Fibroblast of villous mesenchyme (primary cell): ENCODE measurements at regions not wholly inside any gene's neighbourhood (a gene's known extent, or its start where the extent isn't known, plus 50 kb on each side); places are given as distances from the start of the nearest gene placed in this dataset.
A peak's percentile ranks its signal among the peaks of the same experiment; 100 is the strongest.

Experiments used
- DNase-seq: peaks from one replicate; pipeline ENCODE4 v3.0.0-alpha.2; 2010; ENCODE audit warnings: low read depth
- H3K4me3 ChIP-seq: 2 replicates; pipeline ENCODE4 v1.5.1; 2011; ENCODE audit warnings: low read depth, mild to moderate bottlenecking, low read length
- TF ChIP-seq, protein P1 (sequence below): IDR thresholded peaks from 2 replicates; pipeline ENCODE4 v1.5.1; 2012; ENCODE audit warnings: low read depth, mild to moderate bottlenecking, low read length; ENCODE audit not compliant: insufficient read depth

DNA sequence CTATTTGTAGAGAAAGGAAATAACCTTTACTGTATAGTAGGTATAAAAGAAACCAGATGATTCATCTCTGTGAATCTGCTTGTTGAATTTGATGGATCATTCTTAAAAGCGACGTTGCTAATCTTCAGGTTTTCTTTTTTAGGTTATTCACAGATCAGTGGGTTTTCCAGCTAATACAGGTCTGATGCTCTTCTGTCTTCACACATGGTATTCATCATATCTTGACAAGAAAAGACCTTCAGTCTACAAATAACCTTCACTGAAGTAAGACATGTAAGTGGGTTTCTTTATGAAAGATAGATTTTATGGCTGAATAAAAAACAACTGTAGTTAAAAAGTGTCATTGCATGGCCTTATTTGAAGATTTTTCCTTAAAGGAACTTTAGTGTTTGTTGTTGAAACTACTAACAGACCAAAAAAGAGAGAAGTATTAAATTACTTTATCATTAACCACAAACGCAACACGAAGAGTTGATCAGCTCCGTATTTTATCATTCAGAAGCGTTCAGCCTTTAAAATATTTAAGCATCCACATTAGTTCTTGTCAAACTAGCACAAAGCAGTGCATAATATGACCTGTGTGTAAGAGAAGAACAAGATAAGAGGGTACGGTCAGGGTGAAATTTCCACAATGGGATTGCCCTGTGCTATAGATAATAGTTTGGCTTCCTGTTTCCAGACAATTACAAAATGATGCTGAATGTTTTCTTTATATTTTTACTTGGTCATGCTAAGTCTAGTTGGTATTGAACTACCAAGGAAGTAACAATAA is 299.5 kb downstream of the MZT1 start:
- TF ChIP-seq, protein P1, sequence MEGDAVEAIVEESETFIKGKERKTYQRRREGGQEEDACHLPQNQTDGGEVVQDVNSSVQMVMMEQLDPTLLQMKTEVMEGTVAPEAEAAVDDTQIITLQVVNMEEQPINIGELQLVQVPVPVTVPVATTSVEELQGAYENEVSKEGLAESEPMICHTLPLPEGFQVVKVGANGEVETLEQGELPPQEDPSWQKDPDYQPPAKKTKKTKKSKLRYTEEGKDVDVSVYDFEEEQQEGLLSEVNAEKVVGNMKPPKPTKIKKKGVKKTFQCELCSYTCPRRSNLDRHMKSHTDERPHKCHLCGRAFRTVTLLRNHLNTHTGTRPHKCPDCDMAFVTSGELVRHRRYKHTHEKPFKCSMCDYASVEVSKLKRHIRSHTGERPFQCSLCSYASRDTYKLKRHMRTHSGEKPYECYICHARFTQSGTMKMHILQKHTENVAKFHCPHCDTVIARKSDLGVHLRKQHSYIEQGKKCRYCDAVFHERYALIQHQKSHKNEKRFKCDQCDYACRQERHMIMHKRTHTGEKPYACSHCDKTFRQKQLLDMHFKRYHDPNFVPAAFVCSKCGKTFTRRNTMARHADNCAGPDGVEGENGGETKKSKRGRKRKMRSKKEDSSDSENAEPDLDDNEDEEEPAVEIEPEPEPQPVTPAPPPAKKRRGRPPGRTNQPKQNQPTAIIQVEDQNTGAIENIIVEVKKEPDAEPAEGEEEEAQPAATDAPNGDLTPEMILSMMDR = no peak
- DNase-seq = no peak
- H3K4me3 ChIP-seq = no peak overlapping the region

DNA sequence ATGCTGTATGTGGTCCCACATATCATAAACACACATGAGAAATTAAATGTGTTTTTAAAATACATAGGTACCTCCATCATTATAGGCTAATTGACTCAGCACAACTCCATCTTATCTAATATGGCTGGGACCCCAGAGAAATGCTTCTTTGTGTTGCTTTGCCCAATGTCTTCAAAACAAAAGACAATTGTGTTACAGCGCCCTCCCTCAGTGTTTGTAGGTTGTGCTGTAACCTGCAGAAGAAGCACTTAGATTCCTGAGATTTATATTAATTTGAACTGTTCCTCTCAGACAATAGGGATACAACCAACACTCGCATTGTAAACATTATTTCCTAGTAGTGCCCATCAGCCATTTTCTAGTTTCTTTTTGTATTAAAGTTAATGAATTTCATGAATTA is 303.4 kb downstream of the MZT1 start:
- DNase-seq = no peak
- no peak overlapping the region for H3K4me3 ChIP-seq
- TF ChIP-seq, protein P1 = no peak

DNA sequence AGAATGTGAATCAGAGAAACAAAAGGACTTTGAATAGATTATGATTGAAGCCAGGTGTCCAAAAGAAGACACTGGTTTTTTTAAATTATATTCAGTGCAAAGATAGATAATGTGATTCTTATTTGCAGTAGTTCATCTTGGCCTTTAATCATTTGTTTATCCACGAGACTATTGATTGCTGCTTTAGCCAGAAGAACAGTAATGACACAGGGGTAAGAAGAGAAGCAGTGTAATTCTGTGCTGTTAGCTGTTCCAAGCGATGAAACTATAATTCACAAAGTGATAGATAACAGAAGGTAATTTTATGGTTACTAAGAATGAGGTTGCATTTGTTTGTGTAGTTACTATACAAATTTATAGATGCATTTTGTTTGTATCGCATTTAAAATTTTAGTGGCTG is 311.6 kb downstream of the MZT1 start:
- TF ChIP-seq, protein P1 = no peak
- no peak overlapping the region for H3K4me3 ChIP-seq
- no peak for DNase-seq

DNA sequence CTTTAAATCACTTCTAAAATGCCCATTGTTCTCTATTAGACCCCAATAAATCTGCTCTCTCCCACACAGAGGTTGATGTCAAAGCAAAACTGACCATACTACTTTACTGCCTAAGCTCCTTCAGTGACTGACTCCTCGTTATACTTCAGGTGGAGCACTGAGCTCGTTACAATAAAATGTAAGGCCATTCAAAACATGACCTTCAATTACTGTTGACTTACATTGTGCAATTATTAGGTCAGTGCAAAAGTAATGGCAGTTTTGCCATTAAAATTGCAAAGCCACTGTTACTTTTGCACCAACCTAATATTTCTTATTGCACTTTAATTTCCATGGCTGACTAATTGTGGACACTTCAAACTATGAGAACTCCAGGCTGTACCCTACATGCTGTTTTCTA is 314.9 kb downstream of the MZT1 start:
- DNase-seq = peak; percentile 18
- H3K4me3 ChIP-seq = no peak overlapping the region
- TF ChIP-seq, protein P1 = no peak

DNA sequence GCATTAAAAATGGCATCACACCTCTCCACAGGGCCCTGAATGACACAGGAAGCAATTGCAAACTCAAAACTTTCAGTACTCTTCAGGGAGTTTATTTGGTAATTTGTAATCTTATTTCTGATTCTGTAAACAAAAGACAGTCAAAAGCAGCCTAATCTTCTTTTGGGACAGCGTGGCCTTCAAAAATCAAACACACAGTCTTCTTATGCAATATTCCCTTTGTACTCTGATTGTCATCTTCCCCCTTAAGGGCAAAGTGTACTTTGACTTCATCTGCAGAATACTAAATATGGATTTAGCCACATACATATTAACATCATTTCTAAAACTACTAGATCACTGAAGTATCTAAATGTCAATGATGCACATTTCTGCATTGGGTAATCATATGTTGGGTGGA is 322.0 kb downstream of the MZT1 start:
- TF ChIP-seq, protein P1 = no peak
- no peak for DNase-seq

DNA sequence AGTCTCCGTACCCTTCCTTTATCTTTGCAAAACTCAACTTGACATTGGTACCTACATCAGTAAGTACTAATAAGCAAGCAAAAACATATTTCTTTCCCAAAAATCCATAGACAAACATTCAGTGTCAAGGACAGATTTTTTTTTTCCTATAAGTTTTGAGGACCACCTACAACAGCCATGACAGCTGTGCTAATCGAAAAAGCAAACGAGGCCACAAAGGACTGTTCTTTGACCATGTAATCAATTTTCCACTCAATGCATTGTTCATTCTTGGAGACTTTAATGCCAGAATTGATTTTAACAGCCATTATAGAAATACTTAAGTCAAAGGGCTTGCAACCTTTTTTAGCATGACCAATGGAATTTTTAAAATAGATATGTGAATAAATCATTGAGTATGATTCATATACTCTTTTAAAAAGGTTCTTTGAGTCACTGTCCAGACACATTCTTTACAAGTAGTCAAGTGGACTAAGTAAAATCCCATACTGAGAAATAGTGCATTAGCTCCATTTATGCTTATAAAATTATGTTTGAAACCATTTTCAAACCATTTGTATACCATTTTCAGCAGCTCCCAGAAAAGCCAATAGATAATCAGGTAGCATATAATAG is 323.9 kb downstream of the MZT1 start:
- no peak overlapping the region for H3K4me3 ChIP-seq
- DNase-seq = no peak
- TF ChIP-seq, protein P1 = no peak

More for the DNA sequence above, 322.0 kb downstream of the MZT1 start:
- no peak overlapping the region for H3K4me3 ChIP-seq
